ENCODE measurements at regions not wholly inside any gene's neighbourhood (a gene's known extent, or its start where the extent isn't known, plus 50 kb on each side); places are given as distances from the start of the nearest gene placed in this dataset.

GRCh38 chr13:76226941-76227340 is 590.8 kb downstream of the LMO7 start:
- ATAC-seq (ENCODE audit: low read depth) (no peak), DNase-seq (ENCODE audit: low spot score in 2 of 2) (no peak)
- H3K4me3 Mint-ChIP-seq, result no peak overlapping the region
- H3K4me1 Mint-ChIP-seq, result no peaks in the 10 kb centered on the region
- no peak overlapping the region for H3K27ac Mint-ChIP-seq
- H3K27me3 Mint-ChIP-seq, result peaks cover 3% of the 10 kb centered on the region
- no peaks in the 10 kb centered on the region for H3K36me3 Mint-ChIP-seq
- H3K9me3 Mint-ChIP-seq, result no peaks in the 10 kb centered on the region

DNA sequence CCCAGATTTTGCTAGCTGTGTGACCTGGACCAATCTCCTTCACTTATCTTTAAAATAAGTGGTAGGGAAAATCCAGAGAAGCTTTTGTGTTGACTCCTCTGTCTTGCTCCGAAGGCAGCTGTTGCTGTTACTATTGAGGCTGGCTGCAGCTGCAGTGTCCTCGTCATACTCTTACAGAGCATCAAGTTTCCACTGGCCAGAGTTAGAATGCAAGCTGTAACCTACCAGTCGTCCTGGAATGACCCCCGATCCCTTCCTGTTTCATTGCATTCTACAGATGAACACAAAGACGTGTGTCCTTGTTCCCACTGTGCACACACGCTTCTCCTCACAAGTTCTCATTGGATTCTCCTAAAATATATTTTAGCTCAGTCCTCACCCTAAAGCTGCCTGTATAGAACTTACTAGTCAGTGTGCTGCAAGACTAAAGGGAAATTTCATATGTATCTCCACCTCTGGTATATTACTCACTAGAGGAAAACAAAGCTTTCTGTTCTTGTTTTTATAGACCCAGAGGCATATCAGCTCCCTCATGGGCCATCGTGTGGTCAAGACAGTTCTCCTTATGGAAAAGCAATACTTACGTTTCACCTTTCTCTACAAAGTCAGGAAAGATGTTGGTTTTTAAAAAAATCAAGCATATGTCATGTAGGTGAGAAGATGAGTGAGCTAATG is 589.8 kb downstream of the LMO7 start:
- peaks cover 3% of the 10 kb centered on the region for H3K27me3 Mint-ChIP-seq
- ATAC-seq (ENCODE audit: low read depth) (no peak), DNase-seq (ENCODE audit: low spot score in 2 of 2) (no peak)
- no peak overlapping the region for H3K4me3 Mint-ChIP-seq
- H3K27ac Mint-ChIP-seq, result no peak overlapping the region
- H3K36me3 Mint-ChIP-seq, result no peaks in the 10 kb centered on the region
- H3K9me3 Mint-ChIP-seq, result no peaks in the 10 kb centered on the region
- H3K4me1 Mint-ChIP-seq, result no peaks in the 10 kb centered on the region

DNA sequence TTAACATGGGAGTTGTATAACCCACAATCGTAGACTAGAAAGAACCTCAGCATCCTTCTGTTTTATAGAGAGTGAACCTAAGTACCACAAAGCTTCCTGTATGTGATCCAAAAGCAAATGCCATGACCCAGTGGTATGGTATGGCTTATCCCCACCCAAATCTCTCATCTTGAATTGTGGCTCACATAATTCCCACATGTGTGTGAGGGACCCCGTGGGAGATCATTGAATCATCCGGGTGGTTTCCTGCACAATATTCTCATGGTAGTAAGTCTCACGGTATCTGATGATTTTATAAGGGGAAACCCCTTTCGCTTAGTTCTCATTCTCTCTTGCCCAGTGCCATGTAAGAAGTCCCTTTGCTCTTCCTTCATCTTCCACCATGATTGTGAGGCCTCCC is 587.9 kb downstream of the LMO7 start:
- Mint-ChIP-seq H3K9me3 (peaks cover 2% of the 10 kb centered on the region), H3K4me1 (no peaks in the 10 kb centered on the region), H3K4me3 (no peak overlapping the region), H3K27ac (no peak overlapping the region), H3K27me3 (peaks cover 3% of the 10 kb centered on the region), H3K36me3 (no peaks in the 10 kb centered on the region)
- DNase-seq (ENCODE audit: low spot score in 2 of 2) (no peak), ATAC-seq (ENCODE audit: low read depth) (no peak)

GRCh38 chr13:76223565-76223964 is 587.4 kb downstream of the LMO7 start:
- no peak for DNase-seq (ENCODE audit: low spot score in 2 of 2)

GRCh38 chr13:76222511-76222910 is 586.4 kb downstream of the LMO7 start:
- no peaks in the 10 kb centered on the region for H3K27me3 Mint-ChIP-seq
- peaks cover 2% of the 10 kb centered on the region for H3K9me3 Mint-ChIP-seq
- H3K36me3 Mint-ChIP-seq, result no peaks in the 10 kb centered on the region
- H3K27ac Mint-ChIP-seq, result no peak overlapping the region
- H3K4me1 Mint-ChIP-seq, result no peaks in the 10 kb centered on the region
- H3K4me3 Mint-ChIP-seq, result no peak overlapping the region
- DNase-seq (ENCODE audit: low spot score in 2 of 2) (no peak), ATAC-seq (ENCODE audit: low read depth) (no peak)

More at GRCh38 chr13:76223565-76223964, 587.4 kb downstream of the LMO7 start:
- Mint-ChIP-seq H3K27me3 (peaks cover 3% of the 10 kb centered on the region), H3K9me3 (peaks cover 2% of the 10 kb centered on the region), H3K36me3 (no peaks in the 10 kb centered on the region), H3K4me1 (no peaks in the 10 kb centered on the region), H3K27ac (no peak overlapping the region), H3K4me3 (no peak overlapping the region)
- ATAC-seq (ENCODE audit: low read depth), result no peak

GRCh38 chr13:76216729-76217128 is 580.6 kb downstream of the LMO7 start:
- peaks cover 2% of the 10 kb centered on the region for H3K9me3 Mint-ChIP-seq
- no peak for ATAC-seq (ENCODE audit: low read depth)
- H3K27me3 Mint-ChIP-seq, result no peaks in the 10 kb centered on the region
- no peak overlapping the region for H3K27ac Mint-ChIP-seq
- H3K36me3 Mint-ChIP-seq, result no peaks in the 10 kb centered on the region
- no peaks in the 10 kb centered on the region for H3K4me1 Mint-ChIP-seq
- no peak for DNase-seq (ENCODE audit: low spot score in 2 of 2)
- H3K4me3 Mint-ChIP-seq, result no peak overlapping the region

DNA sequence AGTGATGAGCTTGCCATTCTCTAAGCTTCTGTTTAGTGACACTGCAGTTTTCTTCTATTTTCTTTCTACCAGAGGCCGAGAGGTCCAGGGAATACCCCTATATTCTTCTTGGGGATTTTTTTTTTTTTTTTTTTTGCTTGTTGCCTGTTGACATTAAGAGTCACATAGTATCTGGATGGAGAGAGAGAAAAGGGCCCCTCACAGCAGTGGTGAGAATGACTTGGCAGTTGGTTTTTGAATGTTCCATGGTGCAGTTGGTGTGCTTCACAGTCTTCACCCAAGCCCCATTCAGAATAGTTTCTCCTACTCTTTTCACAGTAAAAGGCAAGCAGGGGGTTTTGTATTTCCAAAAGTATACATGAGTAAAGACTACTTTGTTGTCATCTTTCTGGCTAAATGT is 577.9 kb downstream of the LMO7 start:
- Mint-ChIP-seq H3K4me3 (no peak overlapping the region), H3K27ac (no peak overlapping the region), H3K4me1 (no peaks in the 10 kb centered on the region), H3K36me3 (no peaks in the 10 kb centered on the region), H3K9me3 (no peaks in the 10 kb centered on the region), H3K27me3 (no peaks in the 10 kb centered on the region)
- no peak for DNase-seq (ENCODE audit: low spot score in 2 of 2)
- ATAC-seq (ENCODE audit: low read depth), result no peak

DNA sequence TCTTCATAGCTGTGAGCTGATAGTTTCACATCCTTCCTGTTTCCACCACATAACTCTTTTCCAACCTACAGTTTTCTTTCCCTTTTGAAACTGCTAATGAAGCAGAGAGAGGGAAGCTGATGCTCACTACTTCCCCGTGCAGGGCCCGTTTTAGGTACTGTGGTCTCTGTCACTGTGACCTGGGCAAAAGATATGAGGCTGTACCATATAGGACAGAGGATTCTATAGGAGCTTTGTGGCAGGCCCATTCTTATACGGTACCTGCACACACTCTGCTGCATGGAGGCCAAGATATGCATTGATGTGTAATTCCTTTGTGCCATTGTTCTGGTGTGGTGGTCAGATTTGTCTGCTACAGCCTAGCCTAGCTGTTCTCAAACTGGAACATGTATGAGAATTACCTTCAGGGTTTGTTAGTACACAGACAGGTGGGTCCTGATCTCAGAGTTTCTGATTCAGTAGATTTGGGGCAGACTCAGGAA is 577.3 kb downstream of the LMO7 start:
- DNase-seq (ENCODE audit: low spot score in 2 of 2) (no peak), ATAC-seq (ENCODE audit: low read depth) (no peak)
- H3K27ac Mint-ChIP-seq, result no peak overlapping the region
- H3K4me1 Mint-ChIP-seq, result no peaks in the 10 kb centered on the region
- H3K36me3 Mint-ChIP-seq, result no peaks in the 10 kb centered on the region
- no peaks in the 10 kb centered on the region for H3K9me3 Mint-ChIP-seq
- no peak overlapping the region for H3K4me3 Mint-ChIP-seq
- H3K27me3 Mint-ChIP-seq, result no peaks in the 10 kb centered on the region

DNA sequence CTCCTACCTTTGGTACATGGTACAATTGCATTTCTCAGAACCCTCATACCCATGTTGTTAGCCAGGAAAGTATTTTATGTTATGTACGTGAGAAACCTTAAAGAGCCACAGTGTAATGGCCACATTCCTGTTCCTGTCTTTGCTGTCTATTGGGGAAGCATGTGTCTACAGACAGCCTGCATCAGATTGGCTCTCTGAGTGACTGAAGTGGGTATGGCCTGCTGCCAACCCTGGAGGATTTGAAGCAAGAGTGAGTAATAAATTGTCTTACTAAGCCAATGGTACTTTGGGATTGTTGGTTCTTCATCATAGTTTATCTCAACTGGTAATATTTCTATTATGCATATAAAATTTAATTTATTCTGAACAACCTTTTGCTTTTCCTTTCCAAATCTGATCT is 574.1 kb downstream of the LMO7 start:
- DNase-seq (ENCODE audit: low spot score in 2 of 2), result no peak
- no peak overlapping the region for H3K4me3 Mint-ChIP-seq
- H3K4me1 Mint-ChIP-seq, result no peaks in the 10 kb centered on the region
- H3K27ac Mint-ChIP-seq, result no peak overlapping the region
- H3K9me3 Mint-ChIP-seq, result no peaks in the 10 kb centered on the region
- H3K36me3 Mint-ChIP-seq, result no peaks in the 10 kb centered on the region
- no peak for ATAC-seq (ENCODE audit: low read depth)
- H3K27me3 Mint-ChIP-seq, result no peaks in the 10 kb centered on the region

GRCh38 chr13:76198568-76199163 is 562.5 kb downstream of the LMO7 start:
- Mint-ChIP-seq H3K4me3 (no peak overlapping the region), H3K27me3 (no peaks in the 10 kb centered on the region), H3K4me1 (no peaks in the 10 kb centered on the region), H3K27ac (no peak overlapping the region), H3K9me3 (peaks cover 3% of the 10 kb centered on the region), H3K36me3 (no peaks in the 10 kb centered on the region)
- no peak for DNase-seq (ENCODE audit: low spot score in 2 of 2)
- no peak for ATAC-seq (ENCODE audit: low read depth)

- no peak overlapping the region for H3K27ac Mint-ChIP-seq
These were observed 553.9 kb downstream of the LMO7 start for GRCh38 chr13:76189882-76190519.

GRCh38 chr13:76175961-76176725 is 540.0 kb downstream of the LMO7 start:
- Mint-ChIP-seq H3K27ac (no peak overlapping the region), H3K36me3 (no peaks in the 10 kb centered on the region), H3K4me3 (no peak overlapping the region), H3K27me3 (no peaks in the 10 kb centered on the region), H3K9me3 (no peaks in the 10 kb centered on the region), H3K4me1 (no peaks in the 10 kb centered on the region)
- no peak for ATAC-seq (ENCODE audit: low read depth)
- DNase-seq (ENCODE audit: low spot score in 2 of 2), result no peak

More at GRCh38 chr13:76189882-76190519, 553.9 kb downstream of the LMO7 start:
- Mint-ChIP-seq H3K36me3 (no peaks in the 10 kb centered on the region), H3K27me3 (no peaks in the 10 kb centered on the region), H3K9me3 (no peaks in the 10 kb centered on the region), H3K4me3 (no peak overlapping the region), H3K4me1 (no peaks in the 10 kb centered on the region)
- no peak for DNase-seq (ENCODE audit: low spot score in 2 of 2)
- no peak for ATAC-seq (ENCODE audit: low read depth)

GRCh38 chr13:76168661-76169060 is 532.5 kb downstream of the LMO7 start:
- no peaks in the 10 kb centered on the region for H3K27me3 Mint-ChIP-seq
- H3K9me3 Mint-ChIP-seq, result peaks cover 5% of the 10 kb centered on the region
- H3K27ac Mint-ChIP-seq, result no peak overlapping the region
- H3K4me3 Mint-ChIP-seq, result no peak overlapping the region
- DNase-seq (ENCODE audit: low spot score in 2 of 2) (no peak), ATAC-seq (ENCODE audit: low read depth) (no peak)
- no peaks in the 10 kb centered on the region for H3K36me3 Mint-ChIP-seq
- no peaks in the 10 kb centered on the region for H3K4me1 Mint-ChIP-seq

- H3K4me1 Mint-ChIP-seq, result no peaks in the 10 kb centered on the region
- DNase-seq (ENCODE audit: low spot score in 2 of 2) (no peak), ATAC-seq (ENCODE audit: low read depth) (no peak)
- no peak overlapping the region for H3K27ac Mint-ChIP-seq
- H3K4me3 Mint-ChIP-seq, result no peak overlapping the region
- peaks cover 5% of the 10 kb centered on the region for H3K9me3 Mint-ChIP-seq
- no peaks in the 10 kb centered on the region for H3K36me3 Mint-ChIP-seq
- H3K27me3 Mint-ChIP-seq, result no peaks in the 10 kb centered on the region
These were observed 528.2 kb downstream of the LMO7 start for GRCh38 chr13:76164290-76164689.

Measured in memory B cell (primary cell).